IPS DF 4.7 (cell line): ENCODE measurements at regions not wholly inside any gene's neighbourhood (a gene's known extent, or its start where the extent isn't known, plus 50 kb on each side); places are given as distances from the start of the nearest gene placed in this dataset.

Source experiments
- DNase-seq: peaks from one replicate; pipeline ENCODE4 v3.0.0-alpha.2; 2013; ENCODE audit warnings: low spot score; ENCODE audit errors: extremely low read depth

DNA sequence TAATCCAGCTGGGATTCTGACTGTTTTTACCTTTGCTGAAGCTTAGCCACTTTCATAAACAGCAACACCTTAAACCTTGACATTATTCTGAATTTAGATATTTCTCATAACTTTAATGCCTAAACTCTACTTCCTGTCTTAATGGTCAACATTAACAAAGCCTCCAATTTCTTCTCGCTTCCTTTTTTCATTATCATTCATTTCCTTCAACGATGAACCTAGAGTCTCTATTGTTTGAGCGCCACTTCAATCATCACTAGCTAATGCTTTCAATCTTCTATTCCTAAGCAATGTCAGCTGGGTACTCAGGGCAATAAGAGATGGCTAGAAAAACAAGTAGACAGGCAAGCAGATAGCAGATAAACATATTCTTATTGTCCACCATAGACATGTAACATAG lies 96.6 kb upstream of the TMEM196 start:
- DNase-seq, result no peak

DNA sequence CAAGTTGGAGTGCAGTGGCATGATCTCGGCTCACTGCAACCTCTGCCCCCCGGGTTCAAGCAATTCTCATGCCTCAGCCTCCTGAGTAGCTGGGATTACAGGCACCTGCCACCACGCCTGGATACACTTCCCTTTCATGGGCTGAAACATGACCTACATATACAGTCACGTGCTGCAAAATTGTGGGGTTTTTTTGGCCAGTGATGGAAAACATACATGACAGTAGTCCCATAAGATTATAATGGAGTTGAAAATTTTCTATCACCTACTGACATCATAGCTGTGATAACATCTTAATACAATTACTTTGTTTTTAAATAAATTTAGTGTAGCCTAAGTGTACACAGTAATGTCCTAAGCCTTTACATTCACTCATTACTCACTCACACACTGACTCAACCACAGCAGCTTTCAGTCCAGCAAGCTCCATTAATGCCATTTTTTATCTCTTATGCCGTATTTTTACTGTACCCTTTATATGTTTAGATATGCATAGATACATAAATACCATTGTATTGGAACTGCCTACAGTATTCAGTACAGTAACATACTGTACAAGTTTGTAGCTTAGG lies 79.9 kb upstream of the TMEM196 start:
- DNase-seq, result no peak

DNA sequence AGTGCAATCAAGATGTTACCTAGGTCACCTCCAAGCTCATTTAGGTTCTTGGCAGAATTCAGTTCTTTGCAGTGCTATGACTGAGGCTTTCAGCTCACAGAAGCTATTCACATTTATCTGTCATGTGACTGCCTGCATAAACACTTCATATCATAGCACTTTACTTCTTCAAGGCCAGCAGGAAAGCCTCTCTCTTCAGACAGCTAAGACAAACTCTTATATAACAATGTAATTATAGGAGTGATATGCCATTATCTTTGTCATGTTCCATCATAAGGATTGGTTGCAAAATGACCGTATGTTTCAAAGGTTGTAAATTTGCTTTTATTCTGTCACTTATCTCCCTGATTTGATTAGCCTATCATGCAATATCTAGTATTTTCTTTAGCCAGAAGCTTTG lies 78.8 kb upstream of the TMEM196 start:
- no peak for DNase-seq

DNA sequence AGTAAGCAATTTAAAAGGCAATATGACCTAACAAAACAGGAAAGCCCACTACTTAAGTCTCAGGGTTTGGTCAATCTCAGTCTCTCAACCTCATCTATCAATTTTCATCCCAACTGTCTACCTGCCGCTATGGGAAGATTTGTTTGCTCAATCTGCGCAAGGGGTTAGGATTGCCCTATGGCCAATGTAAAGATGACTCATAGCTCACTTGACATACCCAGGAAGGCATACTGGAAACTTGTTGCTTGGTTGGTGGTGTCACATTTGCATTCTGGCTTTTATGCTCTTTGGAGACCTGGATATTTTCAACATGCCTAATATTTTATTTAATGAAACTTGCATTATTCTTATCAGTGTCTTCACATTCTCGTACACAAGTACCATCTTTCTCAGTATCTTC lies 78.1 kb upstream of the TMEM196 start:
- DNase-seq, result no peak

DNA sequence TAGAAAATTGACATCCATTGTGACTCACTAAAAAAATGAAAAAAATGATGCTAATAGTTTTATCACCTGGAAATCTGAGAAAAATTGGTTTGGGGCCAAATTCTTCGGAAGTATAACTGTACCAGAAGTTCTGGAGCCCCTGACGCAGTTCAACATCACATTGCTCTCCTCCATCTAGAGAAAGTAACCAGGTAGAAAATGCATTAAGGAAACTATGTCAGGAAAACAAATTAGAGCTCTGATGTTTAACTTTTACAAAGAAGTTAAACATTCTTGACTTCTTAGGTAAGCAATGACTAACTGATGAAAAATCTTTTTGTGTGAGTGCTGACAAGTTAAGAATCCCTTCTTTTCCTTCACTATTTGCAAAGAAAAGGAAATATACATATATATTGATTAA lies 61.1 kb upstream of the TMEM196 start:
- no peak for DNase-seq

DNA sequence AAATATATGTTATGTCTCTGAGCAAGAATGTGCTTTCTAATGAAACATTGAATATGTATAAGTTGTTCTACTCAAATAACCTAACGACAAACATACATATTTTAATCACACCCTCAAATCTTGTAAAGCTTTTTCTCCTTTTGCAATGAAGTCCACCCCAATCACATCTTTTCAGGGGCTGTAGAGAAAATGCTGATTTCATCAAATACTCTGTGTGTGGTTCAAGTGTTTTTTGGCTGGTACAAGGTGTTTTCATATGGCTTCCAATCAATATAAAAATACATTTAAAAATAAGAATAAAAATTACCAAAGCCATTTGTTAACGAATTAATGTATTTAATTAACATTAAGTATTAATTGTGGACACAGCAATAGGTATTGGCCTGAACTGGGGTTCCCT lies 57.2 kb upstream of the TMEM196 start:
- DNase-seq, result no peak
